Mesothelial cell of epicardium (in vitro differentiated cells): ENCODE measurements at regions not wholly inside any gene's neighbourhood (a gene's known extent, or its start where the extent isn't known, plus 50 kb on each side); places are given as distances from the start of the nearest gene placed in this dataset.

Experiments used
- DNase-seq, 2 experiments: peaks; one replicate each; pipeline ENCODE4 v3.0.0; 2021; ENCODE audit warnings: low spot score in 2 of 2; ENCODE audit not compliant: unreplicated experiment in 2 of 2
- H3K27ac Mint-ChIP-seq: 2 replicates; pipeline ENCODE4 v1.8.0; 2021; ENCODE audit warnings: mixed read lengths
- H3K27me3 Mint-ChIP-seq: 2 replicates; pipeline ENCODE4 v1.8.0; 2021; ENCODE audit warnings: low read depth, mixed read lengths
- H3K36me3 Mint-ChIP-seq: 2 replicates; pipeline ENCODE4 v1.8.0; 2021; ENCODE audit warnings: mixed read lengths
- H3K4me1 Mint-ChIP-seq: 2 replicates; pipeline ENCODE4 v1.8.0; 2021; ENCODE audit warnings: mixed read lengths
- H3K4me3 Mint-ChIP-seq: 2 replicates; pipeline ENCODE4 v1.8.0; 2021; ENCODE audit warnings: mild to moderate bottlenecking, moderate library complexity, mixed read lengths
- H3K9me3 Mint-ChIP-seq: 2 replicates; pipeline ENCODE4 v1.8.0; 2021; ENCODE audit warnings: mixed read lengths
- CTCF ChIP-seq: fragments of 200-600 bp; sonication (generic); IDR thresholded peaks from one replicate; pipeline ENCODE4 v1.5.0; 2021; ENCODE audit warnings: antibody characterized with exemption; ENCODE audit not compliant: unreplicated experiment

GRCh38 chr6:119896806-119897205 is 547.2 kb upstream of the MAN1A1 start:
- Mint-ChIP-seq H3K4me3 (no peak overlapping the region), H3K36me3 (no peaks in the 10 kb centered on the region), H3K27me3 (no peaks in the 10 kb centered on the region), H3K4me1 (peaks cover 16% of the 10 kb centered on the region), H3K9me3 (no peaks in the 10 kb centered on the region), H3K27ac (no peak overlapping the region)
- no peak for DNase-seq
- no peak for TF ChIP-seq CTCF

GRCh38 chr6:119895626-119896025 is 546.1 kb upstream of the MAN1A1 start:
- no peaks in the 10 kb centered on the region for H3K9me3 Mint-ChIP-seq
- peaks cover 16% of the 10 kb centered on the region for H3K4me1 Mint-ChIP-seq
- no peak for TF ChIP-seq CTCF
- H3K4me3 Mint-ChIP-seq = no peak overlapping the region
- H3K36me3 Mint-ChIP-seq = no peaks in the 10 kb centered on the region
- no peak for DNase-seq
- no peak overlapping the region for H3K27ac Mint-ChIP-seq
- no peaks in the 10 kb centered on the region for H3K27me3 Mint-ChIP-seq

GRCh38 chr6:119894811-119895210 is 545.2 kb upstream of the MAN1A1 start:
- Mint-ChIP-seq H3K9me3 (no peaks in the 10 kb centered on the region), H3K4me1 (peaks cover 21% of the 10 kb centered on the region), H3K27me3 (no peaks in the 10 kb centered on the region), H3K36me3 (no peaks in the 10 kb centered on the region), H3K4me3 (no peak overlapping the region), H3K27ac (no peak overlapping the region)
- TF ChIP-seq CTCF = no peak
- no peak for DNase-seq

- Mint-ChIP-seq H3K9me3 (no peaks in the 10 kb centered on the region), H3K27ac (no peak overlapping the region), H3K4me3 (no peak overlapping the region), H3K4me1 (peaks cover 11% of the 10 kb centered on the region), H3K27me3 (no peaks in the 10 kb centered on the region), H3K36me3 (no peaks in the 10 kb centered on the region)
- DNase-seq = no peak
- TF ChIP-seq CTCF = no peak
These were observed 542.1 kb upstream of the MAN1A1 start for GRCh38 chr6:119891644-119892043.

GRCh38 chr6:119891206-119891605 is 541.6 kb upstream of the MAN1A1 start:
- H3K27me3 Mint-ChIP-seq = no peaks in the 10 kb centered on the region
- DNase-seq = no peak
- no peak overlapping the region for H3K27ac Mint-ChIP-seq
- H3K4me1 Mint-ChIP-seq = peaks cover 8% of the 10 kb centered on the region
- H3K9me3 Mint-ChIP-seq = no peaks in the 10 kb centered on the region
- H3K4me3 Mint-ChIP-seq = no peak overlapping the region
- no peak for TF ChIP-seq CTCF
- no peaks in the 10 kb centered on the region for H3K36me3 Mint-ChIP-seq

- no peaks in the 10 kb centered on the region for H3K27me3 Mint-ChIP-seq
- no peaks in the 10 kb centered on the region for H3K9me3 Mint-ChIP-seq
- no peaks in the 10 kb centered on the region for H3K36me3 Mint-ChIP-seq
- TF ChIP-seq CTCF = no peak
- no peak overlapping the region for H3K27ac Mint-ChIP-seq
- H3K4me3 Mint-ChIP-seq = no peak overlapping the region
- DNase-seq = no peak
- peaks cover 5% of the 10 kb centered on the region for H3K4me1 Mint-ChIP-seq
These were observed 540.9 kb upstream of the MAN1A1 start for GRCh38 chr6:119890470-119890869.
